ENCODE measurements at regions not wholly inside any gene's neighbourhood (a gene's known extent, or its start where the extent isn't known, plus 50 kb on each side); places are given as distances from the start of the nearest gene placed in this dataset.

DNA sequence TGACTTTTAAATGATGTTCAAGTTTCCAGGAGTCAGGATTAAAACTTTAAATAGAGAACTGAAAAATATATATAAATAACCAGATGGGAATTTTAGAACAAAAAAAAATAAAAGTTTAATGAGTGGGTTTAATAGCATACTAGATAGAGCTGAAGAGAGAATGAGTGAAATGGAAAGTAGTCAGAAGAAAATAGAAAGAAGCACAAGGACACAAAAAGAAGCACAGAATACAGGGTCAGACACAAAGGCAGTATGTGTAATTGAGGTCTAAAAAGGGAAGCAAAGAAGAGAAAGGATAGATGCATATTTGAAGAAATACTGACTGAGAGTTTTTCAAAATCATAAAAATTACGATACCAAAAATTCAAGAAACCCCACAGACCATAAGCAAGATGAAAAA is 159.8 kb upstream of the FERMT1 start:
- no peak for TF ChIP-seq CTCF (IDR thresholded peaks at IDR 0.05; ENCODE audit: insufficient read depth, low read depth, low read length)
- TF ChIP-seq EZH2 (IDR thresholded peaks at IDR 0.05; ENCODE audit: insufficient read depth, low read length): no peak

Data from astrocyte (in vitro differentiated cells and primary cell).